BLaER1 (cell line): ENCODE measurements at regions not wholly inside any gene's neighbourhood (a gene's known extent, or its start where the extent isn't known, plus 50 kb on each side); places are given as distances from the start of the nearest gene placed in this dataset.
"Not testable (repeated sequence)": the region's sequence is repeated elsewhere in the genome, so short reads cannot be mapped to it uniquely, and the experiment has no call there.

Experiments
- H3K27ac ChIP-seq: shearing (Covaris generic); formaldehyde crosslinking; 2 replicates; pipeline ENCODE4 v1.8.1; 2022
- H3K27me3 ChIP-seq: shearing (Covaris generic); formaldehyde crosslinking; 2 replicates; pipeline ENCODE4 v1.8.1; 2022
- H3K36me3 ChIP-seq: shearing (Covaris generic); formaldehyde crosslinking; 2 replicates; pipeline ENCODE4 v1.8.1; 2022
- H3K4me1 ChIP-seq: shearing (Covaris generic); formaldehyde crosslinking; 2 replicates; pipeline ENCODE4 v1.8.1; 2022
- H3K4me2 ChIP-seq: shearing (Covaris generic); formaldehyde crosslinking; 2 replicates; pipeline ENCODE4 v1.8.1; 2022
- H3K4me3 ChIP-seq: shearing (Covaris generic); formaldehyde crosslinking; 2 replicates; pipeline ENCODE4 v1.8.1; 2022
- H3K9ac ChIP-seq: shearing (Covaris generic); formaldehyde crosslinking; 2 replicates; pipeline ENCODE4 v1.8.1; 2022
- H3K9me3 ChIP-seq: shearing (Covaris generic); formaldehyde crosslinking; 2 replicates; pipeline ENCODE4 v1.8.1; 2022
- H4K20me1 ChIP-seq: shearing (Covaris generic); formaldehyde crosslinking; 2 replicates; pipeline ENCODE4 v1.8.1; 2022
- Cebpa-rat ChIP-seq: shearing (Covaris generic); IDR thresholded peaks from 2 replicates; pipeline ENCODE4 v1.8.1; 2022

GRCh38 chr11:115611343-115611742, 107.1 kb upstream of the CADM1 start:
- Histone ChIP-seq H3K9ac (no peak overlapping the region), H3K4me1 (no peaks in the 10 kb centered on the region; the same call in 1 of the 2 replicates), H3K4me3 (no peak overlapping the region), H3K36me3 (no peaks in the 10 kb centered on the region), H3K4me2 (no peak overlapping the region), H3K9me3 (no peaks in the 10 kb centered on the region), H3K27me3 (no peaks in the 10 kb centered on the region), H4K20me1 (no peaks in the 10 kb centered on the region), H3K27ac (no peak overlapping the region)
- TF ChIP-seq Cebpa-rat = no peak

DNA sequence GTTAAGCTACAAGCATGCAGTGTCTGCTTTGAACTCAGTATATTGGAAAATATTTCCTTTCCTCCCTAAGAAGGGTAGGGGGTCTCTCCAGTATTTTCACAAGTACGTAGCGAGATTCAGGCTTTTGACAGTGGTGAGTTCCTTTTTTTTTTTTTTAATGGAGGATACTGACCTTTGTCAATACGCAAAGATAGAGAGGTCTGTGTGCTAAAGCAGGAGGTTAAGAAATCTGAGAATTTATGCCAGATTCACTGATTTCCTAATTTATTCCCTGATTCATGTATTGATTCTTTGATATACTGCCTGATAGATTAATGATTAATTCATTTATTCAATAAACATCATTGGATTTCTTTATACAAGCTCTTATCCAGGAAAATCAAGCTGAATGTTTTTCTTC, 106.7 kb upstream of the CADM1 start:
- H3K27ac ChIP-seq = no peak overlapping the region

GRCh38 chr11:115610234-115610633, 106.0 kb upstream of the CADM1 start:
- H3K36me3 ChIP-seq, H3K9ac ChIP-seq, H3K4me3 ChIP-seq, H3K27ac ChIP-seq, H3K4me2 ChIP-seq, H3K9me3 ChIP-seq, H4K20me1 ChIP-seq, H3K4me1 ChIP-seq, H3K27me3 ChIP-seq: not testable (repeated sequence)

More for the DNA sequence above, 106.7 kb upstream of the CADM1 start:
- no peak overlapping the region for H3K4me2 ChIP-seq
- H3K9me3 ChIP-seq = no peaks in the 10 kb centered on the region
- no peaks in the 10 kb centered on the region for H4K20me1 ChIP-seq
- no peak overlapping the region for H3K9ac ChIP-seq
- TF ChIP-seq Cebpa-rat = no peak
- no peaks in the 10 kb centered on the region for H3K36me3 ChIP-seq
- no peaks in the 10 kb centered on the region for H3K4me1 ChIP-seq
- no peak overlapping the region for H3K4me3 ChIP-seq
- H3K27me3 ChIP-seq = no peaks in the 10 kb centered on the region

DNA sequence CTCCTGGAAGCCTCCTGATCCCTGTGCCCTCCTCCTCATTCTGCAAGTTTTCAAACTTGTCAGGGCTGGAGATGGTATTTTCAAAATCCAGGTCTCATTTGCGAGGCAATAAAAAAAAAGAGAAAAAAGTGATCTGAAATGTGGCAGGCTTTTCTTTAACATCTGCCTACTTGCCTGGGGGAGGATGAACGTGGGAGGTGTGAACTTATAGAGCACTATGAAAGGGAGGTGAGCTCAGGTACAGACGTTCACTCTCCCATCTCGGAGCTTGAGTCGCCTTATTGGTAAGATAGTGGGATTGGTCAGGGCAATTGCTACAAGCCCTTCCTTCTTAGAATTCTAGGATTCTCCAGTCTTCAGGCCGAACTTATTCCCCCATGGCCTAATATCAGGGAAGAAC, 104.8 kb upstream of the CADM1 start:
- Histone ChIP-seq H3K4me3 (no peak overlapping the region), H4K20me1 (no peaks in the 10 kb centered on the region), H3K27me3 (no peaks in the 10 kb centered on the region), H3K4me2 (no peak overlapping the region), H3K9ac (no peak overlapping the region), H3K36me3 (no peaks in the 10 kb centered on the region), H3K27ac (no peak overlapping the region), H3K9me3 (no peaks in the 10 kb centered on the region), H3K4me1 (no peaks in the 10 kb centered on the region)
- TF ChIP-seq Cebpa-rat = no peak

DNA sequence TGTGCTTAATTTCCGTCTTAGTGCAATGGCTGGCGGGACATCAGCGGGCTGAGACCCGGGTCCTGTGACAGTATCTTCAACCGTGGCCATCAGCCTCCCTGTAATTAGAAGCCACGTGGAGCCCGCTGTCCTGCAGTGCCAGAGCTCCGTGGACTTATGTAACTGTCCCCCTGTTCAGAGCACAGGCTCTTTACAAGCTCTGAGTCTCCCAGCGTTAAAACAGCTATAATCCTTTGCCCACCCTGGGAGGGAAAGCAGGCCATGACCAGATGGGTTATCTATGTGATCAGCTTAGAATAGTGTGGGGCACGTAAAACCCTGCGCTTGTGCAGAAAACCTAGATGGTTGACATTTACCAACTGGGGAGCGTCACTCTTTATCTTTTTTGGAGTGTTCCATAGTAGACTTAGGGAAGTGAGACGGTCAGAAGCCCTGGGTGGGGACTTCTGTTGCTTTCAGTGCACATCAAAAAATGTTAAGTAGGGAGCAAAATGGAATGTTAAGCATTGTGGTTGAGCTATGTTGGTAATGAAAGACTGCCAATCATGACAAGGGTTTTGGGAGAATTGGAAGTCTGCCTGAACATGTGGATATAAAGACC, 103.5 kb upstream of the CADM1 start:
- TF ChIP-seq Cebpa-rat = no peak
- no peaks in the 10 kb centered on the region for H3K27me3 ChIP-seq
- H3K4me3 ChIP-seq = no peak overlapping the region
- H3K27ac ChIP-seq = no peak overlapping the region
- H3K36me3 ChIP-seq = no peaks in the 10 kb centered on the region
- H3K9ac ChIP-seq = no peak overlapping the region
- H3K4me2 ChIP-seq = no peak overlapping the region
- H3K9me3 ChIP-seq = no peaks in the 10 kb centered on the region
- no peaks in the 10 kb centered on the region for H4K20me1 ChIP-seq
- no peaks in the 10 kb centered on the region for H3K4me1 ChIP-seq

GRCh38 chr11:115606498-115607220, 102.4 kb upstream of the CADM1 start:
- no peak overlapping the region for H3K9ac ChIP-seq
- H3K4me2 ChIP-seq = no peak overlapping the region
- H3K27ac ChIP-seq = no peak overlapping the region
- no peak overlapping the region for H3K4me3 ChIP-seq
- H4K20me1 ChIP-seq = no peaks in the 10 kb centered on the region
- no peaks in the 10 kb centered on the region for H3K4me1 ChIP-seq
- no peaks in the 10 kb centered on the region for H3K36me3 ChIP-seq
- no peak for TF ChIP-seq Cebpa-rat
- no peaks in the 10 kb centered on the region for H3K9me3 ChIP-seq
- H3K27me3 ChIP-seq = no peaks in the 10 kb centered on the region

GRCh38 chr11:115605871-115606497, 101.8 kb upstream of the CADM1 start:
- no peaks in the 10 kb centered on the region for H3K36me3 ChIP-seq
- no peaks in the 10 kb centered on the region for H3K9me3 ChIP-seq
- H3K9ac ChIP-seq = no peak overlapping the region
- no peak overlapping the region for H3K27ac ChIP-seq
- no peak for TF ChIP-seq Cebpa-rat
- no peak overlapping the region for H3K4me2 ChIP-seq
- no peaks in the 10 kb centered on the region for H3K4me1 ChIP-seq
- H4K20me1 ChIP-seq = no peaks in the 10 kb centered on the region
- no peaks in the 10 kb centered on the region for H3K27me3 ChIP-seq
- H3K4me3 ChIP-seq = no peak overlapping the region

DNA sequence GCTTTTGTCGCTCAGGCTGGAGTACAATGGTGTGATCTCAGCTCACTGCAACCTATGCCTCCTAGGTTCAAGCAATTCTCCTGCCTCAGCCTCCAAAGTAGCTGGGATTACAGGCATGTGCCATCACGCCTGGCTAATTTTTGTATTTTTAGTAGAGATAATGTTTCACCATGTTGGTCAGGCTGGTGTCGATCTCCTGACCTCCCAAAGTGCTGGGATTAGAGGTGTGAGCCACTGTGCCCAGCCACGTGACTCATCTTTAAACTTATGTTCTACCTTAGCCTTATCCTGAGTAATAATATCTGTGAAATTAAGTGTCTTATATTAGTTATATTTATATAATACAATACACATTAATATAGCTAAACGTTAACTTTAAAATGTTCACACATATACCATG, 101.2 kb upstream of the CADM1 start:
- not testable (repeated sequence) for H3K27me3 ChIP-seq, H4K20me1 ChIP-seq, H3K4me3 ChIP-seq

GRCh38 chr11:115599125-115599524, 94.9 kb upstream of the CADM1 start:
- Histone ChIP-seq H3K4me3 (no peak overlapping the region), H3K27me3 (no peaks in the 10 kb centered on the region), H3K4me1 (peaks cover 9% of the 10 kb centered on the region), H3K36me3 (no peaks in the 10 kb centered on the region), H3K9me3 (0 out of 2 replicates have a peak, but pooled peaks cover 5% of the 10 kb centered on the region), H3K27ac (no peak overlapping the region), H4K20me1 (no peaks in the 10 kb centered on the region), H3K4me2 (no peak overlapping the region), H3K9ac (no peak overlapping the region)
- TF ChIP-seq Cebpa-rat = no peak

More for the DNA sequence above, 101.2 kb upstream of the CADM1 start:
- not testable (repeated sequence) for H3K9ac ChIP-seq, H3K9me3 ChIP-seq, H3K36me3 ChIP-seq, H3K4me2 ChIP-seq, H3K4me1 ChIP-seq, H3K27ac ChIP-seq

GRCh38 chr11:115598257-115598901, 94.2 kb upstream of the CADM1 start:
- Histone ChIP-seq H3K9me3 (0 out of 2 replicates have a peak, but pooled peaks cover 5% of the 10 kb centered on the region), H3K36me3 (no peaks in the 10 kb centered on the region), H3K9ac (no peak overlapping the region), H3K4me3 (no peak overlapping the region), H4K20me1 (no peaks in the 10 kb centered on the region), H3K27ac (no peak overlapping the region), H3K27me3 (no peaks in the 10 kb centered on the region), H3K4me1 (peaks cover 9% of the 10 kb centered on the region), H3K4me2 (no peak overlapping the region)
- no peak for TF ChIP-seq Cebpa-rat
